BLaER1 (cell line): ENCODE measurements at regions not wholly inside any gene's neighbourhood (a gene's known extent, or its start where the extent isn't known, plus 50 kb on each side); places are given as distances from the start of the nearest gene placed in this dataset.
"Not testable (repeated sequence)": the region's sequence is repeated elsewhere in the genome, so short reads cannot be mapped to it uniquely, and the experiment has no call there.

Experiments
- H3K27ac ChIP-seq: shearing (Covaris generic); formaldehyde crosslinking; 2 replicates; pipeline ENCODE4 v1.8.1; 2022
- H3K27me3 ChIP-seq: shearing (Covaris generic); formaldehyde crosslinking; 2 replicates; pipeline ENCODE4 v1.8.1; 2022
- H3K36me3 ChIP-seq: shearing (Covaris generic); formaldehyde crosslinking; 2 replicates; pipeline ENCODE4 v1.8.1; 2022
- H3K4me1 ChIP-seq: shearing (Covaris generic); formaldehyde crosslinking; 2 replicates; pipeline ENCODE4 v1.8.1; 2022
- H3K4me2 ChIP-seq: shearing (Covaris generic); formaldehyde crosslinking; 2 replicates; pipeline ENCODE4 v1.8.1; 2022
- H3K4me3 ChIP-seq: shearing (Covaris generic); formaldehyde crosslinking; 2 replicates; pipeline ENCODE4 v1.8.1; 2022
- H3K9ac ChIP-seq: shearing (Covaris generic); formaldehyde crosslinking; 2 replicates; pipeline ENCODE4 v1.8.1; 2022
- H3K9me3 ChIP-seq: shearing (Covaris generic); formaldehyde crosslinking; 2 replicates; pipeline ENCODE4 v1.8.1; 2022
- H4K20me1 ChIP-seq: shearing (Covaris generic); formaldehyde crosslinking; 2 replicates; pipeline ENCODE4 v1.8.1; 2022
- Cebpa-rat ChIP-seq: shearing (Covaris generic); IDR thresholded peaks from 2 replicates; pipeline ENCODE4 v1.8.1; 2022

GRCh38 chr1:166484471-166484870, 317.7 kb upstream of the FAM78B start:
- H3K4me1 ChIP-seq: peaks cover 6% of the 10 kb centered on the region; the same call in 1 of the 2 replicates
- H3K27ac ChIP-seq: no peak overlapping the region
- H3K27me3 ChIP-seq: no peaks in the 10 kb centered on the region
- H4K20me1 ChIP-seq: no peaks in the 10 kb centered on the region
- H3K4me2 ChIP-seq: no peak overlapping the region
- no peaks in the 10 kb centered on the region for H3K36me3 ChIP-seq
- no peak overlapping the region for H3K4me3 ChIP-seq
- no peaks in the 10 kb centered on the region for H3K9me3 ChIP-seq
- H3K9ac ChIP-seq: no peak overlapping the region
- no peak for TF ChIP-seq Cebpa-rat

GRCh38 chr1:166484871-166485270, 318.1 kb upstream of the FAM78B start:
- Histone ChIP-seq H3K4me1 (peaks cover 7% of the 10 kb centered on the region; the same call in 1 of the 2 replicates), H3K4me2 (no peak overlapping the region), H3K4me3 (no peak overlapping the region), H3K27me3 (no peaks in the 10 kb centered on the region), H3K36me3 (no peaks in the 10 kb centered on the region), H3K27ac (no peak overlapping the region), H3K9ac (no peak overlapping the region), H3K9me3 (no peaks in the 10 kb centered on the region), H4K20me1 (no peaks in the 10 kb centered on the region)
- TF ChIP-seq Cebpa-rat: no peak

GRCh38 chr1:166485620-166486019, 318.8 kb upstream of the FAM78B start:
- Histone ChIP-seq H3K4me3 (no peak overlapping the region), H4K20me1 (no peaks in the 10 kb centered on the region), H3K4me1 (peaks cover 11% of the 10 kb centered on the region; the same call in 1 of the 2 replicates), H3K4me2 (no peak overlapping the region), H3K9ac (no peak overlapping the region), H3K36me3 (no peaks in the 10 kb centered on the region), H3K27ac (no peak overlapping the region), H3K27me3 (no peaks in the 10 kb centered on the region), H3K9me3 (no peaks in the 10 kb centered on the region)
- TF ChIP-seq Cebpa-rat: no peak

GRCh38 chr1:166488327-166488726, 321.5 kb upstream of the FAM78B start:
- TF ChIP-seq Cebpa-rat: no peak
- Histone ChIP-seq H3K36me3 (no peaks in the 10 kb centered on the region), H3K9ac (no peak overlapping the region), H3K27ac (no peak overlapping the region), H3K4me2 (0 out of 2 replicates have a peak overlapping the region, but pooled peaks have one; percentile 78), H3K4me1 (peaks cover 13% of the 10 kb centered on the region; the same call in 1 of the 2 replicates), H4K20me1 (no peaks in the 10 kb centered on the region), H3K27me3 (no peaks in the 10 kb centered on the region), H3K4me3 (no peak overlapping the region), H3K9me3 (peaks cover 5% of the 10 kb centered on the region; the same call in 1 of the 2 replicates)

GRCh38 chr1:166489356-166489669, 322.5 kb upstream of the FAM78B start:
- Histone ChIP-seq H3K4me1 (peaks cover 13% of the 10 kb centered on the region; the same call in 1 of the 2 replicates), H3K36me3 (no peaks in the 10 kb centered on the region), H3K9me3 (peaks cover 5% of the 10 kb centered on the region; the same call in 1 of the 2 replicates), H3K9ac (peak overlapping the region; percentile 81), H3K4me3 (peak overlapping the region; percentile 66), H3K4me2 (peak overlapping the region; percentile 78), H3K27ac (peak overlapping the region; percentile 87), H4K20me1 (no peaks in the 10 kb centered on the region), H3K27me3 (no peaks in the 10 kb centered on the region)
- TF ChIP-seq Cebpa-rat: no peak

- H4K20me1 ChIP-seq: no peaks in the 10 kb centered on the region
- H3K4me3 ChIP-seq: peak overlapping the region; percentile 66
- TF ChIP-seq Cebpa-rat: no peak
- no peaks in the 10 kb centered on the region for H3K27me3 ChIP-seq
- H3K4me1 ChIP-seq: peaks cover 13% of the 10 kb centered on the region; the same call in 1 of the 2 replicates
- H3K36me3 ChIP-seq: no peaks in the 10 kb centered on the region
- H3K9me3 ChIP-seq: peaks cover 5% of the 10 kb centered on the region; the same call in 1 of the 2 replicates
- H3K9ac ChIP-seq: peak overlapping the region; percentile 81
- H3K27ac ChIP-seq: peak overlapping the region; percentile 87
- peak overlapping the region; percentile 78 for H3K4me2 ChIP-seq
Observed at GRCh38 chr1:166489670-166490436, 323.1 kb upstream of the FAM78B start.

- no peaks in the 10 kb centered on the region for H3K27me3 ChIP-seq
- H3K4me3 ChIP-seq: peak overlapping the region; percentile 66
- TF ChIP-seq Cebpa-rat: no peak
- peak overlapping the region; percentile 78 for H3K4me2 ChIP-seq
- peaks cover 13% of the 10 kb centered on the region; the same call in 1 of the 2 replicates for H3K4me1 ChIP-seq
- peaks cover 5% of the 10 kb centered on the region; the same call in 1 of the 2 replicates for H3K9me3 ChIP-seq
- H4K20me1 ChIP-seq: no peaks in the 10 kb centered on the region
- peak overlapping the region; percentile 87 for H3K27ac ChIP-seq
- no peaks in the 10 kb centered on the region for H3K36me3 ChIP-seq
- peak overlapping the region; percentile 81; the same call in 1 of the 2 replicates for H3K9ac ChIP-seq
Observed at GRCh38 chr1:166490437-166490991, 323.7 kb upstream of the FAM78B start.

- H3K4me2 ChIP-seq, H3K27ac ChIP-seq, H3K9me3 ChIP-seq, H3K4me3 ChIP-seq, H3K36me3 ChIP-seq, H4K20me1 ChIP-seq, H3K9ac ChIP-seq, H3K27me3 ChIP-seq: not testable (repeated sequence)
- H3K4me1 ChIP-seq: peaks cover 13% of the 10 kb centered on the region; the same call in 1 of the 2 replicates
Observed at GRCh38 chr1:166493765-166494164, 327.0 kb upstream of the FAM78B start.

- Histone ChIP-seq H3K36me3 (no peaks in the 10 kb centered on the region), H3K4me2 (no peak overlapping the region), H3K9ac (no peak overlapping the region), H4K20me1 (no peaks in the 10 kb centered on the region), H3K27me3 (no peaks in the 10 kb centered on the region), H3K4me3 (no peak overlapping the region), H3K4me1 (no peaks in the 10 kb centered on the region), H3K9me3 (no peaks in the 10 kb centered on the region; the same call in 1 of the 2 replicates), H3K27ac (no peak overlapping the region)
- TF ChIP-seq Cebpa-rat: no peak
Observed at GRCh38 chr1:166507347-166507746, 331.9 kb upstream of the POGK start.

GRCh38 chr1:166511761-166512160, 327.5 kb upstream of the POGK start:
- Histone ChIP-seq H3K36me3 (no peaks in the 10 kb centered on the region), H4K20me1 (no peaks in the 10 kb centered on the region), H3K27me3 (no peaks in the 10 kb centered on the region), H3K4me1 (no peaks in the 10 kb centered on the region), H3K27ac (no peak overlapping the region), H3K9ac (no peak overlapping the region), H3K4me3 (no peak overlapping the region), H3K9me3 (peaks cover 5% of the 10 kb centered on the region; the same call in 1 of the 2 replicates), H3K4me2 (no peak overlapping the region)
- no peak for TF ChIP-seq Cebpa-rat
